GM12878 (cell line): ENCODE measurements at regions not wholly inside any gene's neighbourhood (a gene's known extent, or its start where the extent isn't known, plus 50 kb on each side); places are given as distances from the start of the nearest gene placed in this dataset.

ENCODE experiments used
- ATAC-seq: fragments of 200-7000 bp; cut with Tn5 transposase; 3 replicates; pipeline ENCODE4 v1.9.1; 2020; ENCODE audit warnings: mild to moderate bottlenecking, moderate library complexity
- BruUV-seq: library from RNA; stranded (reverse); fragments of 400-500 nt; replicated peaks from 2 replicates; lab custom pipeline; 2021; lab: Mats Ljungman, UMichigan
- CTCF ChIA-PET: fragments of 300-600 bp; sonication (Branson Sonifier 250); formaldehyde crosslinking; extraction: SDS; loops from one replicate; lab custom pipeline; 2021; ENCODE audit warnings: inconsistent platforms; lab: Yijun Ruan, JAX
- POLR2A ChIA-PET: fragments of 350-600 bp; formaldehyde crosslinking; extraction: SDS; loops from one replicate; lab custom pipeline; 2021; ENCODE audit warnings: inconsistent platforms; lab: Charles Lee
- RAD21 ChIA-PET: fragments of 300-600 bp; sonication (Branson Sonifier 250); formaldehyde crosslinking; loops from one replicate; lab custom pipeline; 2023; ENCODE audit warnings: antibody characterized with exemption; ENCODE audit not compliant: unreplicated experiment; lab: Charles Lee
- SMC1A ChIA-PET: fragments of 300-600 bp; sonication (Branson Sonifier 250); formaldehyde crosslinking; loops from one replicate; lab custom pipeline; 2023; ENCODE audit not compliant: unreplicated experiment, uncharacterized antibody; lab: Charles Lee
- DNase-seq: peaks from one replicate; pipeline ENCODE4 v3.0.0-alpha.2; 2011; ENCODE audit warnings: low read depth, low spot score
- FAIRE-seq: peaks from 3 replicates; lab custom pipeline; 2011; peaks lifted over from hg19 to GRCh38; lab: Jason Lieb, UNC
- H2AFZ ChIP-seq: 2 replicates; pipeline ENCODE4 v1.6.0; 2011; ENCODE audit warnings: low read depth, low read length, control low read depth; ENCODE audit not compliant: control insufficient read depth
- H3K27ac ChIP-seq: 2 replicates; pipeline ENCODE4 v1.5.1; 2011; ENCODE audit warnings: control low read depth; ENCODE audit not compliant: control insufficient read depth, insufficient read depth
- H3K27me3 ChIP-seq, 2 experiments: replicated peaks in 1 of 2; 2 replicates each; pipeline versions ENCODE4 v1.6.0 to v1.6.1; 2011; ENCODE audit warnings: low read length in 1 of 2; ENCODE audit not compliant: control insufficient read depth in 2 of 2, insufficient read depth in 2 of 2
- H3K36me3 ChIP-seq, 2 experiments: 2 replicates each; pipeline ENCODE4 v1.5.1; 2011; ENCODE audit warnings: low read length in 1 of 2; ENCODE audit not compliant: control insufficient read depth in 2 of 2, insufficient read depth in 2 of 2
- H3K4me1 ChIP-seq: 2 replicates; pipeline ENCODE4 v1.6.1; 2011; ENCODE audit warnings: mild to moderate bottlenecking, low read length, moderate library complexity, mixed read lengths; ENCODE audit not compliant: control insufficient read depth, insufficient read depth
- H3K4me2 ChIP-seq: 2 replicates; pipeline ENCODE4 v1.6.0; 2011; ENCODE audit warnings: control low read depth; ENCODE audit not compliant: control insufficient read depth, insufficient read depth
- H3K4me3 ChIP-seq: fragments of 200-600 bp; sonication (generic); 2 replicates; pipeline ENCODE4 v1.5.1; 2016
- H3K79me2 ChIP-seq: 2 replicates; pipeline ENCODE4 v1.6.0; 2011; ENCODE audit warnings: low read length; ENCODE audit not compliant: control insufficient read depth, insufficient read depth
- H3K9ac ChIP-seq: 2 replicates; pipeline ENCODE4 v1.8.0; 2011; ENCODE audit warnings: low read length, control low read depth, mixed read lengths; ENCODE audit not compliant: control insufficient read depth, insufficient read depth
- H3K9me3 ChIP-seq: replicated peaks from 3 replicates; pipeline ENCODE4 v1.5.1; 2011; ENCODE audit warnings: mild to moderate bottlenecking, low read length; ENCODE audit not compliant: control insufficient read depth, insufficient read depth
- H4K20me1 ChIP-seq: 2 replicates; pipeline ENCODE4 v1.6.0; 2011; ENCODE audit not compliant: control insufficient read depth, insufficient read depth
- CHD2 ChIP-seq: IDR thresholded peaks from 2 replicates; pipeline ENCODE4 v1.6.1; 2011; ENCODE audit warnings: low read depth, low read length, improper control_type of control experiment, borderline replicate concordance
- ESRRA ChIP-seq: IDR thresholded peaks from 2 replicates; pipeline ENCODE4 v1.6.1; 2012; ENCODE audit warnings: mild to moderate bottlenecking, low read length, improper control_type of control experiment
- FOS ChIP-seq: IDR thresholded peaks from 3 replicates; pipeline ENCODE4 v1.6.1; 2011; ENCODE audit warnings: borderline replicate concordance; ENCODE audit not compliant: insufficient read length; ENCODE audit errors: extremely low read depth
- FOXK2 ChIP-seq: fragments of 450-650 bp; IDR thresholded peaks from 2 replicates; pipeline ENCODE4 v1.6.1; 2017; ENCODE audit warnings: mild to moderate bottlenecking, moderate library complexity
- FOXM1 ChIP-seq: IDR thresholded peaks from 2 replicates; pipeline ENCODE4 v1.6.1; 2012; ENCODE audit warnings: low read depth, mild to moderate bottlenecking, inconsistent platforms, low read length, moderate library complexity
- GATAD2B ChIP-seq: fragments of 450-650 bp; conservative IDR thresholded peaks from 2 replicates; pipeline ENCODE4 v1.6.1; 2017; ENCODE audit warnings: low read depth, mild to moderate bottlenecking, moderate library complexity
- HDGF ChIP-seq: fragments of 450-650 bp; IDR thresholded peaks from 2 replicates; pipeline ENCODE4 v1.6.1; 2016; ENCODE audit warnings: antibody characterized with exemption
- IRF3 ChIP-seq: fragments of 450-650 bp; IDR thresholded peaks from 2 replicates; pipeline ENCODE4 v1.6.1; 2014; ENCODE audit warnings: mild to moderate bottlenecking
- JUND ChIP-seq: IDR thresholded peaks from 2 replicates; pipeline ENCODE4 v1.6.1; 2012; ENCODE audit warnings: low read depth, mild to moderate bottlenecking, low read length, improper control_type of control experiment, moderate library complexity
- LARP7 ChIP-seq: fragments of 450-650 bp; IDR thresholded peaks from 2 replicates; pipeline ENCODE4 v1.6.1; 2017; ENCODE audit warnings: mild to moderate bottlenecking
- MLLT1 ChIP-seq: fragments of 450-650 bp; IDR thresholded peaks from 2 replicates; pipeline ENCODE4 v1.6.1; 2016; ENCODE audit warnings: mild to moderate bottlenecking
- NBN ChIP-seq: fragments of 450-650 bp; IDR thresholded peaks from 2 replicates; pipeline ENCODE4 v1.6.1; 2016
- PBX3 ChIP-seq: IDR thresholded peaks from 2 replicates; pipeline ENCODE4 v1.6.1; 2011; ENCODE audit warnings: mild to moderate bottlenecking, low read depth, low read length, moderate library complexity; ENCODE audit not compliant: insufficient replicate concordance
- RELB ChIP-seq: fragments of 450-650 bp; IDR thresholded peaks from 2 replicates; pipeline ENCODE4 v1.6.1; 2017; ENCODE audit warnings: low read depth, mild to moderate bottlenecking, moderate library complexity
- SMC3 ChIP-seq: IDR thresholded peaks from 2 replicates; pipeline ENCODE4 v1.6.1; 2011; ENCODE audit warnings: low read length, improper control_type of control experiment, borderline replicate concordance
- SREBF2 ChIP-seq: IDR thresholded peaks from 2 replicates; pipeline ENCODE4 v1.6.1; 2012; ENCODE audit warnings: mild to moderate bottlenecking, low read length
- STAT1 ChIP-seq: fragments of 450-650 bp; conservative IDR thresholded peaks from 2 replicates; pipeline ENCODE4 v1.6.1; 2014; ENCODE audit warnings: antibody characterized with exemption, mild to moderate bottlenecking
- SUPT20H ChIP-seq: IDR thresholded peaks from 2 replicates; pipeline ENCODE4 v1.6.1; 2011; ENCODE audit warnings: low read depth, mild to moderate bottlenecking, low read length, moderate library complexity, borderline replicate concordance; ENCODE audit not compliant: control insufficient read depth
- USF1 ChIP-seq: IDR thresholded peaks from 2 replicates; pipeline ENCODE4 v1.6.1; 2011; ENCODE audit warnings: borderline replicate concordance, low read depth, mild to moderate bottlenecking, moderate library complexity, mixed read lengths, low read length; ENCODE audit not compliant: insufficient read depth; ENCODE audit errors: extremely low read length
- WGBS: methylation state at CpG from one replicate; pipeline ENCODE4 v1.1.6; 2016; ENCODE audit warnings: low lambda C conversion rate; ENCODE audit not compliant: insufficient replicate concordance, insufficient coverage; ENCODE audit errors: missing lambda C conversion rate; 5-methylcytosine and 5-hydroxymethylcytosine counted together
- in situ Hi-C: fragments of 300-500 bp; cut with MboI; formaldehyde crosslinking; loops from 9 replicates; pipeline ENCODE4 v1.14.3; 2018; ENCODE audit warnings: mixed read lengths
- intact Hi-C: fragments of 100-400 bp; cut with micrococcal nuclease; formaldehyde crosslinking; loops from one replicate; pipeline ENCODE4 v1.14.2; 2022; ENCODE audit not compliant: unreplicated experiment

GRCh38 chr14:98900798-98901197, 371.2 kb downstream of the BCL11B start (continued):
- TF ChIP-seq GATAD2B (no peak), ESRRA (no peak), FOXM1 (no peak), FOXK2 (no peak), SMC3 (no peak), STAT1 (no peak), LARP7 (no peak)

- TF ChIP-seq NBN: no peak
- TF ChIP-seq IRF3: no peak
- no peak for TF ChIP-seq RELB
- TF ChIP-seq SREBF2: no peak
- no peak for TF ChIP-seq SUPT20H
- no peak for TF ChIP-seq PBX3
- TF ChIP-seq FOS: no peak
- no peak for TF ChIP-seq JUND
- TF ChIP-seq CHD2: no peak
- TF ChIP-seq LARP7: no peak
- TF ChIP-seq MLLT1: no peak
- TF ChIP-seq USF1: no peak
- TF ChIP-seq HDGF: no peak
- H3K4me3 ChIP-seq: no peak overlapping the region
- FAIRE-seq: no peak
- H3K9me3 ChIP-seq: no peaks in the 10 kb centered on the region; the same call in 2 of the 3 replicates
- no peaks in the 10 kb centered on the region for H3K27me3 ChIP-seq
- ChIA-PET POLR2A (no interaction called here), SMC1A (no interaction called here), RAD21 (no interaction called here), CTCF (no interaction called here)
- no peaks in the 10 kb centered on the region for H3K36me3 ChIP-seq
- no peaks in the 10 kb centered on the region for H4K20me1 ChIP-seq
- no peak overlapping the region for H3K4me2 ChIP-seq
- no peak for ATAC-seq
- intact Hi-C loops (no loop called here), in situ Hi-C loops (no loop called here)
- no peaks in the 10 kb centered on the region for H3K79me2 ChIP-seq
- H3K27ac ChIP-seq: no peak overlapping the region
- BruUV-seq: no TSS peak
- H2AFZ ChIP-seq: no peak overlapping the region
- 22% methylated on average over 16 of the region's 16 CpGs for WGBS
- no peaks in the 10 kb centered on the region for H3K4me1 ChIP-seq
- no peak overlapping the region for H3K9ac ChIP-seq
- no peak for DNase-seq
Observed at GRCh38 chr14:98901511-98902205, 370.3 kb downstream of the BCL11B start.
